NCI-H82 treated with DMSO at 0.1 percent for 48 hours (cell line): ENCODE measurements at regions not wholly inside any gene's neighbourhood (a gene's known extent, or its start where the extent isn't known, plus 50 kb on each side); places are given as distances from the start of the nearest gene placed in this dataset.

Experiments
- DNase-seq: peaks from one replicate; lab custom pipeline; 2025; ENCODE audit not compliant: unreplicated experiment; lab: John Stamatoyannopoulos, UW

GRCh38 chr20:24199501-24199900 lies 210.9 kb upstream of the GGTLC1 start:
- DNase-seq, result no peak

GRCh38 chr20:24194143-24194542 lies 205.6 kb upstream of the GGTLC1 start:
- DNase-seq, result no peak

- no peak for DNase-seq
Observed at GRCh38 chr20:24190905-24191304, 202.3 kb upstream of the GGTLC1 start.

GRCh38 chr20:24185791-24186190 lies 197.2 kb upstream of the GGTLC1 start:
- no peak for DNase-seq

- DNase-seq, result no peak
Observed at GRCh38 chr20:24181151-24181550, 192.6 kb upstream of the GGTLC1 start.

GRCh38 chr20:24169256-24169655 lies 180.7 kb upstream of the GGTLC1 start:
- no peak for DNase-seq

GRCh38 chr20:24166412-24166811 lies 177.8 kb upstream of the GGTLC1 start:
- DNase-seq, result no peak

GRCh38 chr20:24166123-24166381 lies 177.5 kb upstream of the GGTLC1 start:
- no peak for DNase-seq

- no peak for DNase-seq
Observed at GRCh38 chr20:24165301-24166122, 176.9 kb upstream of the GGTLC1 start.

GRCh38 chr20:24164360-24164759 lies 175.8 kb upstream of the GGTLC1 start:
- DNase-seq, result no peak

GRCh38 chr20:24163506-24163905 lies 174.9 kb upstream of the GGTLC1 start:
- no peak for DNase-seq

- no peak for DNase-seq
Observed at GRCh38 chr20:24160563-24161281, 172.1 kb upstream of the GGTLC1 start.

GRCh38 chr20:24158281-24158680 lies 169.7 kb upstream of the GGTLC1 start:
- DNase-seq, result no peak

- no peak for DNase-seq
Observed at GRCh38 chr20:24157213-24157612, 168.6 kb upstream of the GGTLC1 start.

- no peak for DNase-seq
Observed at GRCh38 chr20:24153101-24154040, 164.8 kb upstream of the GGTLC1 start.

- no peak for DNase-seq
Observed at GRCh38 chr20:24151621-24152294, 163.2 kb upstream of the GGTLC1 start.

GRCh38 chr20:24150406-24150805 lies 161.8 kb upstream of the GGTLC1 start:
- DNase-seq, result no peak

GRCh38 chr20:24149881-24150307 lies 161.3 kb upstream of the GGTLC1 start:
- no peak for DNase-seq

GRCh38 chr20:24149175-24149574 lies 160.6 kb upstream of the GGTLC1 start:
- DNase-seq, result no peak

GRCh38 chr20:24148372-24148771 lies 159.8 kb upstream of the GGTLC1 start:
- DNase-seq, result no peak

GRCh38 chr20:24147961-24148360 lies 159.4 kb upstream of the GGTLC1 start:
- no peak for DNase-seq
